DMS153 treated with DMSO at 0.1 percent for 48 hours (cell line): ENCODE measurements at regions not wholly inside any gene's neighbourhood (a gene's known extent, or its start where the extent isn't known, plus 50 kb on each side); places are given as distances from the start of the nearest gene placed in this dataset.
A peak's percentile ranks its signal among the peaks of the same experiment; 100 is the strongest.

Experiments
- DNase-seq: peaks from one replicate; lab custom pipeline; 2025; ENCODE audit not compliant: unreplicated experiment; lab: John Stamatoyannopoulos, UW

DNA sequence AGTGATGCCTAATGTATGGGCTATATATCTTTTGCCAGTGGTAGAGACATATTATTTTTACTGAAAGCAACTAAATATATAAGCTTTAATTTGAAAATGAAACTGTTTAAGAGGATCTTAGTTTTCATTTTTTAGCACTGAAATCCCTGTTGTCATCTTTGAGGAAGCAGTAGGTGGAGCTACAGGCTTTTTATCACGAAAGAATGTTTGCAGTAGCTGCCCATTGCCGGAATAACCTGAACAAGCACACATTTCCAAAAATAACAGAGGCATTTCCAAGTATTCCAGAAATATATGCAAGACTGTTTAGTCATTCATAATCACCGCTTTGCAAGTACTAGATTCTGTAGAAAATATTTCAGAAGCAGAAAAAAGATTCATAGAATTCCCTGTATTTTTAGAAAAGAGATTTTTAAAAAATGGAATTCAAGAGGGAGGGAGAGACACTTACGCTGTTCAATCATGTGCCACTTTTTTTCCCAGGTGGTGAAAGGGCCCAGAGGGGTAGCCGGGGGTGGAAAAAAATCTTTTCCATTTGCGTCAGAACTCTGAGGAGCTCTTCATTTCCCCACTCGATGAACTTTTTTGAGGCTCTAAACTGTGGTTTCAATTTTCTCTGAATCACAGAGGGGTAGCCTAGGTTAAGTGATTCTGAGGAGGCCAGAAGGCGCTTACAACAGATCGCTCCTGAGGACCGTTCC is 142.5 kb upstream of the FERMT1 start:
- DNase-seq: peak; percentile 19

DNA sequence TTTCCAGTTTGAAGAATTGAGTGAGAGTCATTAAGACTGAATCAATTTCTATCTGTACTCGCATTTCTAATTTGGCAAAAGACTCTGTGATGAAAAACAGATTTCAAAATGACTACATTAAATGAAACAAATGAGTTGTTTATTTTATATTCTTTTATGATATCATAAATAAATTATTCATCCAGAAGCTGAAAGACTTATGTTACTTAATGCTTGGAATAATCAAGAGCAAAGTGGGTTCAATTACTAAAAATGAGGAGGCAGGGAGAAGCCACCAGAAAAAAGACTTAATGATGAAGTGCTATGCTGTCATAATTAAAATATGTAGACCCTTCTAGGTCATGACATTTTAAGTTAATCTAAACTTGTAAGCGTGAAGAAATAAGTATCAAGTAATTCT is 130.6 kb upstream of the FERMT1 start:
- DNase-seq: no peak

DNA sequence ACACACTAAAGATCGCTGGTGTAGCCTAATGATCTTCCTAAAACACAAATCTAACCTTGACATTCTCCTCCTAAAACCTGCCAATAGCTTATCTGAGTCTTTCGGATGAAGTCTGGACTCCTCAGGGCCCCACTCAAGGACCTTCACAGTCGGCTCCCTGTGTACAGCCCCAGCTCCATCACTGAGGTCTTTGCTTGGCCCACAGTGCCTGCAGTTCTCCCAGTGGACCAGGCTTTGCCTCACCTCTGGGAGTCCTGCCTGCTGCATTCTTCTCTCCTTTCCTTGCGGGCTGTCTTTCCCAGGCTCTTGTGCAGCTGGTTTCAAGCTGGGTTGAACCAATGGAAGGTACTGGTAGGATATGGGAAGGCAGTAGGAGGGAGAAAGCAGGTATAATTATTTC is 122.6 kb upstream of the FERMT1 start:
- no peak for DNase-seq

DNA sequence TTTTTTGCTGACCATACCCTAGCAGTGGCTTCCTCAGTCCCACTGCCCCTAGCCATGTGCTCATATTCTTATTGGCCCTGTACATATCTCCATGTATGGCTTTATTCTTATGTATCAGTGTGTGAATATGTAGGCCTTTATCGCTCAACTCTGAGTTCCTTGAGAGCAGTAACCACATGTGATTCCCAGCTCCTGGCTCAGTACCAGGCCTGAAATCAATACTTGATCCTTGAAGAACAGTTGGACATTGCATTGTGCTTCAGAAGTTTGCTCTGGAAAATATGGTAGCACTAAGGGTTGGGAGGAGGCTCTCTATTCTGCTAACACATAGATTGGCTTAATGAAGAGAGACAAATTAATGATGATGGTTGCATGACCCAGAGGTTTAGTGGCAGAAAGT is 118.8 kb upstream of the FERMT1 start:
- DNase-seq: no peak

DNA sequence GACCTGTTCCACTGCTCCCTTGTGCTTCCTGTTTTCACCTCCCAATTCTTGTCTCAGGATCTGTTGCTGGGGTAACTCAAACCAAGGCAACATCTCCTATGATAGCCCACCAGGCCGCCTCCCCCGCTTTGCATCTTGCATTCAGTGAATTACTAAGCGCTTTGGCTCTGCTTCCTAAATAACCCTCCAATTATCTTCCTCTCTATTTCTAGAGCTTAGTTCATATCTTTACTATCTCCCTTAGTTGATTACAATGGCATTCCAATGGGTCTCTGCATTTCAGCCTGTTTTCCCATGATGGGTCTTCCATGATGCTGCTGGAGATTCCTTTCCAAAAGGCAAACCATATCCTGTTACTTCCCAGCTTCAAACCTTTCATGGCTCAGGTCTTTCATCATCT is 117.2 kb upstream of the FERMT1 start:
- no peak for DNase-seq

DNA sequence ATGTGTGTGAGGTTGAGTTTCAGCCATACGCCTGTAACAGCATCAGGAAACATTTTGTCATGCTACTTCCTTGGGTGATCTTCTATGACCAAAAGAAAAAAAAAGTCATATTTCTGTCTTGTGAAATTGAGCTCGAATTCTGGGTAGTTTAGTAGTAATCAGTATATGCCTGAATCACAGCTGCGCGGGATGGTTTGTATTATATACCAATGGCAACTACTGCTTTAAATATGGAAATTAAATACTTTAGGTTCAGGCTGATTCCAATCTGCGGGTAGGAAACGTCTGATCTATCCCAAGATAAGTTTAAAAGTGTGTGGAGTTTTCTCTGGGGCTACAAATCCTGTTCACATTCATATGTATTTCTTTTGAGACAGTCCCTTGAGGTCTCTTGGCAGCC is 115.6 kb upstream of the FERMT1 start:
- DNase-seq: no peak

DNA sequence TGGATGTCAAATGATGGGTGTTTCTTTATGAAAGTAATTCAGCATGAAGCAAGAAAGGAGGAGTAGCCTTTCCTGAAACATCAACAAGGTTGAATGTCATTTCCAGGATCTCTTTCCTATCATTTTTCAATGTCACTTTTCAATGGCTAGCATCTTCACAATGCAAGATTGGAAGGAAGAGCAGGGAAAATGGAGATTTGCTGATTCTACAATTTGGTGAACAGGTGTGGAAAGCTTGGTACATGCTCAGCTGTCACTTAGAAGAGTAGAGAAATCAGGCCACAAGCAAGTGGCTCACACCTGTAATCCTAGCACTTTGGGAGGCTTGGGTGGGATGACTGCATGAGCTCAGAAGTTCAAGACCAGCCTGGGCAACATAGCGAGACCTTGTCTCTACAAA is 112.7 kb upstream of the FERMT1 start:
- DNase-seq: no peak

DNA sequence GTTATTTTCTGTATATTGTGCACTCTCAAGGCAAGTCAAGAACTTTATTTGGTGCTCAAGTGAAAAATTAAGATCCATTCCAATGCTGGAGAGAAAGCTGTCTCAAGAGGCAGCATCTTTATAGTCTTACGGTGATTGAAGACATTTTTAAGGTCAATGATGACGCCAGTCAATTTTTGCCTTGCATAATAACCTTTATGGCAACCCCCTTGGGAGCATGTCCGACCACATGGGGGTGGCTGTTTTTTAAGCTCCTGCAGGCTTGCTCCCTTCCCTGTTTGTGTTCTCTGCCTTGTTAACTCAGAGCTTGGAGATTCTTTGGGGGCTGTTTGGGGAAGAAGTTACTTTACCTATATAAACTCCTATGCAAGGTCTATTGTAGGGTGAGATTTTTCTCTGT is 109.6 kb upstream of the FERMT1 start:
- no peak for DNase-seq

DNA sequence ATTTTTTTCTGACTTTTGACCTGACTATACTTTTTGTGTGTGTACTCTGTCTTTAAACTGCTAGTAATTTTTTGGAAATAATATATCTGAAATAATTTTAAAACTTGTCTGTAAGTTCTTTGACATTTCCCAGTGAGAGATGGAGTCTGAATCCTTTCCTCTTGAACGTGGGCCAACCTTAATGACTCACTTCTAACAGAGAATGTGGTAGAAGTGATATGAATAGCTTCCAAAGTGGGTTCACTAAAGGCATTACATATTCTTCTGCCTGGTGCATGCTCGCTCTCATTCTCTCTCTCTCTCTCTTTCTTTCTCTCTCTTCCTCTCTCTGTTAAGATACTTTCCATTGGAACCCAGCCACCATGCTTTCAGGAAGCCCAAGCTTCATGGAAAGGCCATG is 108.7 kb upstream of the FERMT1 start:
- DNase-seq: no peak

DNA sequence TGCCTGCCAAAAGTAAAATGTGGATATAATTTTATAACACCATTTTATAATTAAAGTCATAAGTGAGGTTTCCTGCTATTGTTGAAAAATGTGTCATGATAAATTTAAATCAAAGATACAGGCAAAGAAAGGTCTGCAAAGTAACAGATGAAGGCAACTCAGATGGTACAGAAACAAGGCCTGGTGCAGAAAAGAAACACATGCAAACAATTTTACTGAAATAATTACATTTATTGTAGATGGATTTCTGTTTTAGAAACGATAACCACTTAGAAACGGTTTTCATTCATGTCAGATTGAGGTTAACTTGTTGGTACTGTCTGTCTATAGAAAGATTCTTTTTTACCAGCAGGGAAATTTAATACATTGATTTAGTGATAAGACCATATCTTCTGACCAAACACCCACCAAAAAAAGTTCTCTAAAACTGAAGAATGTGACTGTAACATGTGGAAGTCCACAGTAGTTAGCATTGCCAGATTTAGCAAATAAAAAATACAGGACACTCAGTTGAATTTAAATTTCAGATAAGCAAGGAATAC is 105.5 kb upstream of the FERMT1 start:
- DNase-seq: no peak

DNA sequence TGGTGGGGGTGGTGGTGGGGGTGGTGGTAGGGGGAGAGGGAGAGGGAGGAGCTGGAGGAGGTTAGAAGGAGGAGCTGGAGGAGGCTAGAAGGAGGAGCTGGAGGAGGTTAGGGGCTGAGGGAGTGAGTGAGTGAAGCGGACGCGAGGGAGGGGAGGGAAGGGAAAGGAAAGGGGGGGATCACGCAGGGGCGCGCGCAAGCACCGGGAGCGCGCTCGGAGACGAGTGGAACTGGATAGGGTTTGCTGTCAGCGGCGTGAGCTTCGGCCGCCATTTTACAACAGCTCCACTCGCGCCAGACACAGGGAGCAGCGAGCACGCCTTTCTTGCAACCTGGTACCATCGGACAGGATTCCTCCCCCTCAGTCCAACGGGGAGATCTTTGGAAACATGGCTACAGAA is 90.5 kb upstream of the FERMT1 start:
- no peak for DNase-seq

DNA sequence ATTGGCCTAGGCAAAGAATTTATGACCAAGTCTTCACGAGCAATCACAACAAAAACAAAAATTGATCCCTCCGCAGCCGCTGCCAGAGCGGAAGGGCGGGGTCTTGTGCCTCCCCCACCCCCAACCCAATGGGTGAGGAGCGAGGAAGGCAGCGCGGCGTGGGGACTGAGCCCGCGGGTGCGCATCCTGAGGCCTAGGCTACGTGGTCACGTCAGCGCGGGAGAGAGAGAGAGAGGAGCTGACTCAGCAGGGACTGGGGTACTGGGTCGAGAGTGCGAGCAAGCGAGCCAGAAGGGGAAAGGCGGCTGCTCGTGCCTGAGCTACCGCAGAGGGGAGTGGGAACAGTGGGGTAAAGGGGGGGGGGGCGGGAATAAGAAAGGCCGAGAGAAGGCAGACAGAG is 90.1 kb upstream of the FERMT1 start:
- no peak for DNase-seq

DNA sequence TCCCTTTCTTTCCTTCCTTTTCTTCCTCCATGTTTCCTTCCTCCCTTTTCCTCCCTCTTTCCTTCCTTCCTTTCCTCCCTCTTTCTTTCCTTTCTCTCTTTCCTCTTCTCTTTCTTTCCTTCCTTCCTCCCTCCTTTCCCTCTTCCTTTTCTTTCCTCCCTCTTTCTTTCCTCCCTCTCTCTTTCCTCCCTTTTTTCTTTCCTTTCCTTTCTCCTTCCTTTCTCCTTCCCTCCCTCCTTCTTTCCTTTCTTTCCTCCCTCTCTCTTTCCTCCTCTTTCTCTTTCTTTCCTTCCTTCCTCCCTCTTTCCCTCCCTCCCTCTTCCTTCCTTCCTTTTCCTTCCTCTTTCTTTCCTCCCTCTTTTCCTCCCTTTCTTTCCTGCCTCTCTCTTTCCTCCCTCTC is 86.3 kb upstream of the FERMT1 start:
- no peak for DNase-seq

DNA sequence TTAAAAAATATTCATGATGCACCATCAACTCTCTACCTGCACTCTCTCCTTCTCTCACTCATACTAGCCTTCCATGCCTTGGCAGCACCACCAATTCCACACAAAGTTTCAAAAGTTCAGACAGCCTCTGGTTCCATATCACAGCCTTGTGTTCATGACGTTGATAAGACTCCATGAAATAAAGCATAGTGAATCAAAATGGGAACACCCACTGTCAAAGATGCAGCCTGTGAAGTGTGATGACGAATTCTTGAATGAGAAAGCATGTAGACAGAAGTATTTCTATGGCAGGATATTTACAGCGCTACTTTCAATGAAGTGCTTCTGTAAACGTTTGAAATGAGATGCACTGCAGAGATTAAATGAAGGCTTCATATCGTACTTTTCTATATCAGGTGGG is 77.3 kb upstream of the FERMT1 start:
- no peak for DNase-seq

DNA sequence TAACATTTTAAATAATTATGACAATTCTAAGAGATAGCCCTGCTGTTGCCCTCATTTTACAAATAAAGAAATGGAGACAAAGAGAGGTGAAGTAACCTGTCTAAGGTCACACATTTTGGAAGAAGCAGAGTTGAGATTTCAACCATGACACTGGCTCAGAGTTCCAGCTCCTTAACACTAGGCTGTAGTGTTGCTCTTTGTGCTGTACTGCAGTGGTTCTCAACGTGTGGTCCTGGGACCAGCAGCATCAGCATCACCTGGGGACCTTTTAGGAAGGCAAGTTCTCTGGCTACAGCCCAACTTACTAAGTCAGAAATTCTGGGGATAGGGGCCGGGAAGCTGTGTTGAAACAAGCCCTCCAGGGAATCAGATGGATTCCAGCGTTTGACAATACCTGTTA is 62.4 kb upstream of the FERMT1 start:
- no peak for DNase-seq

DNA sequence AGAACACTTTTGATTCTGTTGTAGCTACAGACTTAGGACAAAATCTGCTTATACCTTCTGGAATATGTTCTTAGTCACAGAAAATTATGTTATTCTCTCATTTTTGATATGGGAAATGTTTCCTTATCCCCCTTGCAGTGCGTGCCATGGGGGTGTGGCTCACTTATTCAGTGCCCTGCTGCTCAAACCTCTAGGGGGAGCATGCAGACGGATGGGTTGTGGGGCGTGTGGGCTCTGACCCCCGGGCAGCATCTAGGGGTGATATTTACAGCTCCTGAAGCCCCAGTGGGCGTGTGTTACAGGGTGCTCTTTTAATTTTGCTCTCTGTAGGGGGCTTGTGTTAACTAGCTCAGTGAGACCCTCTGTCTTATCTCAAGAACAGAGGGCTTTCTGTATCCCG is 61.3 kb upstream of the FERMT1 start:
- no peak for DNase-seq

DNA sequence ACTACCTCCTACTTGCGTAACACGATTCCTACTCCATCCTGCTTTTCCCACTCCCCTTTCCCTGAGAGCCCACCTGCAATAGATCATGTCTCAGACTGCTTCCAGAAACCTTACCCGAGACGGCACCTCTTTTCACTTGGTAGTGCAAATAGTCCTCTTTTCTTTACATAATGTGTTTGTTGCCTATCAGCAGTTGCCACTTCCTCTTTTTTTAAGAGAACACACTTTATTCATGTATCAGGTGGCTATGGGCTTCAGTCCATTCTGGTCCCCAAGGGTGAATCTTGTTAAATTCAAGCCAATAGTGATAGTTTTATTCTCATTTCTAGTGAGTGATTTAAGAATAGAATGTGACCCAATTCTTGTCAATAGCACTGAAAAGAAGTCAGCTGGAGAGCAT is 57.7 kb upstream of the FERMT1 start:
- no peak for DNase-seq

DNA sequence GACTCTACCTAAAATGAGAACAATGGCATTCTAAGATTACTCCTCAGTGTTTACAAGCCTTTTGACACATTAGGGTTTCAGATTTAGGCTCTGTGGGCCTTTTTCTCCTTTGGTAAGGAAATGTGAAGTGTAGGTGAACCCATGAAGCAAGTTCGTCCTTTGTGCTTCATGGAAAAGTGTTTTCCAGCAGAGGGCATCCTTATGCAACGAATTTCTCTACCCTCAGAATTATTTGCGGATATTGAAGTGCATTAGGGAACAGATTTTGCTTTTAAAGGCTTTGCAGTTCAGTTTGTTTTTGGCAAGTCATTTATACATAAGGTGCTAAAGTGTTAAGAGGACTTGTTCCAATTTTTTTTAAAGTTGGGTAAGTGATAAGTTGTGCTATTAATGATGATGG is 55.7 kb upstream of the FERMT1 start:
- DNase-seq: peak; percentile 41

DNA sequence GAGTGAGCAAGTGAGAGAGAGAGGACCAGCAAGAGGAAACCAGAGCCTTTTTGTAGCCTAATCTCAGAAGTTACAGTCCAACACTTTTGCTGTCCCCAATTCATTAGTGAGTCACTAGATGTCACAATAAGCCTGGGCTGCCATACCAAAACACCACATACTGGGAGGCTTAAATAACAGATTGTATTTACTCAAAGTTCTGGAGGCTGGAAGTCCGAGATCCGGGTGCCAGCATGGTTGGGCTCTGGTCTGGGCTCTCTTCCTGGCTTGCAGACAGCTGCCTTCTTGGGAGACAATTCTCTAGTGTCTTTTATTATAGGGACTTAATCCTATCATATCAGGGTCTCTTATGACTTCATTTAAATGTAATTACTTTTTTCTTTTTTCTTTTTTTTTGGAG is 50.7 kb upstream of the FERMT1 start:
- DNase-seq: no peak
